ENCODE measurements at regions not wholly inside any gene's neighbourhood (a gene's known extent, or its start where the extent isn't known, plus 50 kb on each side); places are given as distances from the start of the nearest gene placed in this dataset.

GRCh38 chr3:162544246-162544645 is 1047.6 kb downstream of the OTOL1 start:
- Histone ChIP-seq H3K9me3 (ENCODE audit: insufficient read depth, low read length) (no peaks in the 10 kb centered on the region), H2AFZ (ENCODE audit: low read depth, low read length) (no peak overlapping the region), H3K4me2 (ENCODE audit: low read length) (no peak overlapping the region), H3K4me1 (ENCODE audit: low read length) (peaks cover 8% of the 10 kb centered on the region; the same call in 1 of the 2 replicates), H3K36me3 (replicated peaks; ENCODE audit: low read depth, low read length) (no peaks in the 10 kb centered on the region), H3K79me2 (ENCODE audit: low read length) (no peaks in the 10 kb centered on the region), H4K20me1 (ENCODE audit: insufficient read depth, low read length) (no peaks in the 10 kb centered on the region), H3K9ac (ENCODE audit: low read length) (no peak overlapping the region), H3K27me3 (ENCODE audit: low read depth, low read length) (no peaks in the 10 kb centered on the region), H3K4me3 (ENCODE audit: low read length) (no peak overlapping the region), H3K27ac (ENCODE audit: low read length) (no peak overlapping the region)
- TF ChIP-seq, protein P1, sequence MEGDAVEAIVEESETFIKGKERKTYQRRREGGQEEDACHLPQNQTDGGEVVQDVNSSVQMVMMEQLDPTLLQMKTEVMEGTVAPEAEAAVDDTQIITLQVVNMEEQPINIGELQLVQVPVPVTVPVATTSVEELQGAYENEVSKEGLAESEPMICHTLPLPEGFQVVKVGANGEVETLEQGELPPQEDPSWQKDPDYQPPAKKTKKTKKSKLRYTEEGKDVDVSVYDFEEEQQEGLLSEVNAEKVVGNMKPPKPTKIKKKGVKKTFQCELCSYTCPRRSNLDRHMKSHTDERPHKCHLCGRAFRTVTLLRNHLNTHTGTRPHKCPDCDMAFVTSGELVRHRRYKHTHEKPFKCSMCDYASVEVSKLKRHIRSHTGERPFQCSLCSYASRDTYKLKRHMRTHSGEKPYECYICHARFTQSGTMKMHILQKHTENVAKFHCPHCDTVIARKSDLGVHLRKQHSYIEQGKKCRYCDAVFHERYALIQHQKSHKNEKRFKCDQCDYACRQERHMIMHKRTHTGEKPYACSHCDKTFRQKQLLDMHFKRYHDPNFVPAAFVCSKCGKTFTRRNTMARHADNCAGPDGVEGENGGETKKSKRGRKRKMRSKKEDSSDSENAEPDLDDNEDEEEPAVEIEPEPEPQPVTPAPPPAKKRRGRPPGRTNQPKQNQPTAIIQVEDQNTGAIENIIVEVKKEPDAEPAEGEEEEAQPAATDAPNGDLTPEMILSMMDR (IDR thresholded peaks at IDR 0.05; ENCODE audit: low read depth, low read length) = no peak
- no peak for TF ChIP-seq EZH2phosphoT487 (IDR thresholded peaks at IDR 0.05; ENCODE audit: low read depth)

- Histone ChIP-seq H3K27ac (ENCODE audit: low read length) (no peak overlapping the region), H2AFZ (ENCODE audit: low read depth, low read length) (no peak overlapping the region), H3K9me3 (ENCODE audit: insufficient read depth, low read length) (no peaks in the 10 kb centered on the region), H3K27me3 (ENCODE audit: low read depth, low read length) (no peaks in the 10 kb centered on the region), H3K79me2 (ENCODE audit: low read length) (no peaks in the 10 kb centered on the region), H3K4me2 (ENCODE audit: low read length) (no peak overlapping the region), H3K4me3 (ENCODE audit: low read length) (no peak overlapping the region), H3K9ac (ENCODE audit: low read length) (no peak overlapping the region), H3K4me1 (ENCODE audit: low read length) (peaks cover 8% of the 10 kb centered on the region; the same call in 1 of the 2 replicates), H4K20me1 (ENCODE audit: insufficient read depth, low read length) (no peaks in the 10 kb centered on the region), H3K36me3 (replicated peaks; ENCODE audit: low read depth, low read length) (no peaks in the 10 kb centered on the region)
- TF ChIP-seq, protein P1 (IDR thresholded peaks at IDR 0.05; ENCODE audit: low read depth, low read length) = no peak
- TF ChIP-seq EZH2phosphoT487 (IDR thresholded peaks at IDR 0.05; ENCODE audit: low read depth) = no peak
These were observed 1050.3 kb downstream of the OTOL1 start for GRCh38 chr3:162546910-162547309.

DNA sequence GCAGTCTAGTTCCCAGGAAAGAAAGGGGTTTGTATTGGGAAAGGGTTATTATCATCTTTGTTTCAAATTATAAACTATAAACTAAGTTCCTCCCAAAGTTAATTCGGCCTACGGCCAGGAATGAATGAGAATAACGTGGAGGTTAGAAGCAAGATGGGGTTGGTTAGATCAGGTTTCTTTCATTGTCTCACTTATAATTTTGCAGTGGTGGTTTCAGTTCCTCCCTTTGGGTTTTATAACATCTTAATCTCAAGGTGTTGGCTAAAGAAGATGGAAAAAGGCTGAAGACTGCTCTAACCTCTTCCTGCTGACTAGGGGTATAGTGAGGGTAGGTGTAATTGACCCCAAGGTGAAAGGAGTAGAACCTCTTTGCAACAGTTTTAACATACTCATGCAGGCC is 1050.7 kb downstream of the OTOL1 start:
- Histone ChIP-seq H3K4me1 (ENCODE audit: low read length) (peaks cover 8% of the 10 kb centered on the region; the same call in 1 of the 2 replicates), H3K9ac (ENCODE audit: low read length) (no peak overlapping the region), H3K27me3 (ENCODE audit: low read depth, low read length) (no peaks in the 10 kb centered on the region), H3K79me2 (ENCODE audit: low read length) (no peaks in the 10 kb centered on the region), H4K20me1 (ENCODE audit: insufficient read depth, low read length) (no peaks in the 10 kb centered on the region), H2AFZ (ENCODE audit: low read depth, low read length) (no peak overlapping the region), H3K27ac (ENCODE audit: low read length) (no peak overlapping the region), H3K36me3 (replicated peaks; ENCODE audit: low read depth, low read length) (no peaks in the 10 kb centered on the region), H3K4me3 (ENCODE audit: low read length) (no peak overlapping the region), H3K9me3 (ENCODE audit: insufficient read depth, low read length) (no peaks in the 10 kb centered on the region), H3K4me2 (ENCODE audit: low read length) (no peak overlapping the region)
- TF ChIP-seq, protein P1 (IDR thresholded peaks at IDR 0.05; ENCODE audit: low read depth, low read length) = no peak
- no peak for TF ChIP-seq EZH2phosphoT487 (IDR thresholded peaks at IDR 0.05; ENCODE audit: low read depth)

DNA sequence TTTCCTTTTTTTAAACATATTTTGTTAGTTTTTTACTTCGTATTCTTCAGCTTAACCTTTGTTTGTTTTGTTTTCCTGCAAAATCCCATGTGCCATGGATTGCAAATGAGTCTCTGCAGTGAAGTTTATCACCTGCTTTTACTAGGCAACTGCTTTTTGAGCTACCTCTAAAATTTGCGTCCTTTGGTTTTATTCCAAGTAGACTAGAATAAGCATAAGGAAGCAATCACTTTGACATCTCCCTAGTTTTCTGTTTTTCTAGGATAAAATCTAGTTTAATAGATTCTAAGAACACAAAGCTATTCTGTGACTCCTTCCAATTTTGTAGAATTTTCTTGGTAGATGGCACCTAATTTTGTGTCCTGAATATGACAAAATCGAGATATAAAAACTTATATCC is 1059.2 kb downstream of the OTOL1 start:
- no peak overlapping the region for H3K4me3 ChIP-seq (ENCODE audit: low read length)
- no peak overlapping the region for H3K4me2 ChIP-seq (ENCODE audit: low read length)
- no peaks in the 10 kb centered on the region for H4K20me1 ChIP-seq (ENCODE audit: insufficient read depth, low read length)
- no peaks in the 10 kb centered on the region for H3K79me2 ChIP-seq (ENCODE audit: low read length)
- H3K4me1 ChIP-seq (ENCODE audit: low read length) = no peaks in the 10 kb centered on the region
- no peak overlapping the region for H2AFZ ChIP-seq (ENCODE audit: low read depth, low read length)
- H3K27ac ChIP-seq (ENCODE audit: low read length) = no peak overlapping the region
- no peaks in the 10 kb centered on the region for H3K36me3 ChIP-seq (replicated peaks; ENCODE audit: low read depth, low read length)
- TF ChIP-seq EZH2phosphoT487 (IDR thresholded peaks at IDR 0.05; ENCODE audit: low read depth) = no peak
- TF ChIP-seq, protein P1 (IDR thresholded peaks at IDR 0.05; ENCODE audit: low read depth, low read length) = no peak
- H3K9me3 ChIP-seq (ENCODE audit: insufficient read depth, low read length) = no peaks in the 10 kb centered on the region
- H3K27me3 ChIP-seq (ENCODE audit: low read depth, low read length) = no peaks in the 10 kb centered on the region
- no peak overlapping the region for H3K9ac ChIP-seq (ENCODE audit: low read length)

Data from OCI-LY3 (cell line).